Ovary (tissue), 3 donors: ENCODE measurements at regions not wholly inside any gene's neighbourhood (a gene's known extent, or its start where the extent isn't known, plus 50 kb on each side); places are given as distances from the start of the nearest gene placed in this dataset.

Experiments
- POLR2A ChIP-seq: fragments of 450-650 bp; IDR thresholded peaks from one replicate; pipeline ENCODE4 v1.6.1; 2017; ENCODE audit warnings: antibody characterized with exemption, mild to moderate bottlenecking, moderate library complexity
- TF ChIP-seq, protein P1 (sequence below), 3 donors: fragments of 450-650 bp in 2 of 3; fragments of 200-600 bp in 1 of 3; IDR thresholded peaks; one replicate each; pipeline versions ENCODE4 v1.5.1 to v1.8.0; 2016 to 2022; ENCODE audit warnings: antibody characterized with exemption in 3 of 3, mild to moderate bottlenecking in 1 of 3
- donor health status: DM: no; HTN: no; CAD: no.

DNA sequence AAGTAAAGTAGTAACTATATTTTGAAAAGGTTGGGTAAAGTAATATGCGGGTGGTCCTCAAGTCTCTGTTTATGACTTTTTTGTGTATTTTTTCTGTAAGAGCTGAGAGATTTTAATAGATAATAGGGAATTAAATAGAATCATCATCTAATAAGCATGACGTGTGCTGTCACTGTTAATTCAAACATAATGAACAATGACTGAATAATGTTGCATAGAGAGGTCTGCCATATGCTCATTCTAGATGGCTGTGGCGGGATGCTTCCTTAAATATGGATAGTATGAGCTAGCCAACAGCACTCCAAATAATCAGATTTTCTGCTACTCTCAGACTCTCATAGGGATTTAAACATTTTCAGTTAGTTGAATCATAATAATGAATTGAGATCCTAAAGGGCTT is 302.8 kb upstream of the RBMS3 start:
- TF ChIP-seq, protein P1, sequence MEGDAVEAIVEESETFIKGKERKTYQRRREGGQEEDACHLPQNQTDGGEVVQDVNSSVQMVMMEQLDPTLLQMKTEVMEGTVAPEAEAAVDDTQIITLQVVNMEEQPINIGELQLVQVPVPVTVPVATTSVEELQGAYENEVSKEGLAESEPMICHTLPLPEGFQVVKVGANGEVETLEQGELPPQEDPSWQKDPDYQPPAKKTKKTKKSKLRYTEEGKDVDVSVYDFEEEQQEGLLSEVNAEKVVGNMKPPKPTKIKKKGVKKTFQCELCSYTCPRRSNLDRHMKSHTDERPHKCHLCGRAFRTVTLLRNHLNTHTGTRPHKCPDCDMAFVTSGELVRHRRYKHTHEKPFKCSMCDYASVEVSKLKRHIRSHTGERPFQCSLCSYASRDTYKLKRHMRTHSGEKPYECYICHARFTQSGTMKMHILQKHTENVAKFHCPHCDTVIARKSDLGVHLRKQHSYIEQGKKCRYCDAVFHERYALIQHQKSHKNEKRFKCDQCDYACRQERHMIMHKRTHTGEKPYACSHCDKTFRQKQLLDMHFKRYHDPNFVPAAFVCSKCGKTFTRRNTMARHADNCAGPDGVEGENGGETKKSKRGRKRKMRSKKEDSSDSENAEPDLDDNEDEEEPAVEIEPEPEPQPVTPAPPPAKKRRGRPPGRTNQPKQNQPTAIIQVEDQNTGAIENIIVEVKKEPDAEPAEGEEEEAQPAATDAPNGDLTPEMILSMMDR (IDR thresholded peaks at IDR 0.05): no peak
- no peak for TF ChIP-seq POLR2A
